HG03575 (cell line): ENCODE measurements at regions not wholly inside any gene's neighbourhood (a gene's known extent, or its start where the extent isn't known, plus 50 kb on each side); places are given as distances from the start of the nearest gene placed in this dataset.

Experiments used
- ATAC-seq: cut with Tn5 transposase; IDR thresholded peaks from one replicate; pipeline ENCODE4 v1.9.1; 2021; ENCODE audit not compliant: unreplicated experiment, insufficient number of reproducible peaks, low FRiP score; ENCODE audit errors: extremely low read depth

- no peak for ATAC-seq
Observed at GRCh38 chr1:95991787-95992520, 729.6 kb upstream of the PTBP2 start.

- no peak for ATAC-seq
Observed at GRCh38 chr1:95994643-95995042, 726.9 kb upstream of the PTBP2 start.

GRCh38 chr1:96002201-96002600 is 719.4 kb upstream of the PTBP2 start:
- ATAC-seq = no peak

- no peak for ATAC-seq
Observed at GRCh38 chr1:96002969-96003964, 718.3 kb upstream of the PTBP2 start.

- no peak for ATAC-seq
Observed at GRCh38 chr1:96009831-96010434, 711.7 kb upstream of the PTBP2 start.

GRCh38 chr1:96011606-96012005 is 710.0 kb upstream of the PTBP2 start:
- ATAC-seq = no peak

- no peak for ATAC-seq
Observed at GRCh38 chr1:96016219-96016618, 705.4 kb upstream of the PTBP2 start.

- no peak for ATAC-seq
Observed at GRCh38 chr1:96020378-96020777, 701.2 kb upstream of the PTBP2 start.

GRCh38 chr1:96025062-96025461 is 696.5 kb upstream of the PTBP2 start:
- no peak for ATAC-seq

- no peak for ATAC-seq
Observed at GRCh38 chr1:96028071-96028470, 693.5 kb upstream of the PTBP2 start.

GRCh38 chr1:96030312-96030711 is 691.3 kb upstream of the PTBP2 start:
- ATAC-seq = no peak

- ATAC-seq = no peak
Observed at GRCh38 chr1:96034006-96034405, 687.6 kb upstream of the PTBP2 start.

- no peak for ATAC-seq
Observed at GRCh38 chr1:96036763-96037162, 684.8 kb upstream of the PTBP2 start.

GRCh38 chr1:96038636-96039035 is 682.9 kb upstream of the PTBP2 start:
- no peak for ATAC-seq

- ATAC-seq = no peak
Observed at GRCh38 chr1:96039910-96040309, 681.7 kb upstream of the PTBP2 start.

GRCh38 chr1:96041470-96041869 is 680.1 kb upstream of the PTBP2 start:
- no peak for ATAC-seq

- ATAC-seq = no peak
Observed at GRCh38 chr1:96048572-96049212, 672.9 kb upstream of the PTBP2 start.

- ATAC-seq = no peak
Observed at GRCh38 chr1:96049759-96050409, 671.7 kb upstream of the PTBP2 start.

GRCh38 chr1:96059276-96059675 is 662.3 kb upstream of the PTBP2 start:
- ATAC-seq = no peak
